ENCODE measurements at regions not wholly inside any gene's neighbourhood (a gene's known extent, or its start where the extent isn't known, plus 50 kb on each side); places are given as distances from the start of the nearest gene placed in this dataset.
A peak's percentile ranks its signal among the peaks of the same experiment; 100 is the strongest.

- no peak for TF ChIP-seq CTCF (IDR thresholded peaks at IDR 0.05)
- Histone ChIP-seq H3K4me3 (no peak overlapping the region), H3K27ac (no peak overlapping the region)
- no peak for DNase-seq (ENCODE audit: low spot score)
Observed at GRCh38 chr3:106806964-106807363, 570.3 kb upstream of the CCDC54 start.

GRCh38 chr3:106809041-106809440 is 568.2 kb upstream of the CCDC54 start:
- TF ChIP-seq CTCF (IDR thresholded peaks at IDR 0.05) = no peak
- DNase-seq (ENCODE audit: low spot score) = no peak

GRCh38 chr3:106809623-106810299 is 567.5 kb upstream of the CCDC54 start:
- Histone ChIP-seq H3K27ac (no peak overlapping the region), H3K4me3 (no peak overlapping the region)
- DNase-seq (ENCODE audit: low spot score) = no peak
- no peak for TF ChIP-seq CTCF (IDR thresholded peaks at IDR 0.05)

More at GRCh38 chr3:106809041-106809440, 568.2 kb upstream of the CCDC54 start:
- H3K4me3 ChIP-seq = no peak overlapping the region
- H3K27ac ChIP-seq = no peak overlapping the region

- H3K27ac ChIP-seq = no peak overlapping the region
- no peak for TF ChIP-seq CTCF (IDR thresholded peaks at IDR 0.05)
- DNase-seq (ENCODE audit: low spot score) = no peak
Observed at GRCh38 chr3:106810300-106810875, 566.9 kb upstream of the CCDC54 start.

GRCh38 chr3:106811376-106811775 is 565.9 kb upstream of the CCDC54 start:
- H3K27ac ChIP-seq = no peak overlapping the region
- DNase-seq (ENCODE audit: low spot score) = no peak
- TF ChIP-seq CTCF (IDR thresholded peaks at IDR 0.05) = no peak
- no peak overlapping the region for H3K4me3 ChIP-seq

More at GRCh38 chr3:106810300-106810875, 566.9 kb upstream of the CCDC54 start:
- H3K4me3 ChIP-seq = no peak overlapping the region

GRCh38 chr3:106813742-106814141 is 563.5 kb upstream of the CCDC54 start:
- Histone ChIP-seq H3K4me3 (no peak overlapping the region), H3K27ac (peak overlapping the region; percentile 13 to 43)
- DNase-seq (ENCODE audit: low spot score) = no peak
- no peak for TF ChIP-seq CTCF (IDR thresholded peaks at IDR 0.05)

GRCh38 chr3:106814231-106814630 is 563.0 kb upstream of the CCDC54 start:
- Histone ChIP-seq H3K4me3 (no peak overlapping the region), H3K27ac (peak overlapping the region; percentile 13 to 43)
- no peak for DNase-seq (ENCODE audit: low spot score)
- no peak for TF ChIP-seq CTCF (IDR thresholded peaks at IDR 0.05)
